GM21717 (cell line): ENCODE measurements at regions not wholly inside any gene's neighbourhood (a gene's known extent, or its start where the extent isn't known, plus 50 kb on each side); places are given as distances from the start of the nearest gene placed in this dataset.
A peak's percentile ranks its signal among the peaks of the same experiment; 100 is the strongest.

ENCODE experiments used
- ATAC-seq: cut with Tn5 transposase; IDR thresholded peaks from one replicate; pipeline ENCODE4 v1.9.1; 2021; ENCODE audit warnings: mild to moderate bottlenecking, moderate library complexity; ENCODE audit not compliant: unreplicated experiment

GRCh38 chr1:119298687-119299303, 69.8 kb upstream of the HAO2 start:
- ATAC-seq: no peak

- no peak for ATAC-seq
Measured at GRCh38 chr1:119302011-119302410, 66.6 kb upstream of the HAO2 start.

GRCh38 chr1:119308130-119308700, 60.4 kb upstream of the HAO2 start:
- ATAC-seq: no peak

- no peak for ATAC-seq
Measured at GRCh38 chr1:119308806-119309205, 59.8 kb upstream of the HAO2 start.

GRCh38 chr1:119310301-119310700, 58.3 kb upstream of the HAO2 start:
- ATAC-seq: no peak

GRCh38 chr1:119312500-119312899, 56.1 kb upstream of the HAO2 start:
- ATAC-seq: no peak

- ATAC-seq: no peak
Measured at GRCh38 chr1:119314001-119314796, 54.4 kb upstream of the HAO2 start.

GRCh38 chr1:119316870-119317416, 51.6 kb upstream of the HAO2 start:
- ATAC-seq: no peak

- peak; percentile 66 for ATAC-seq
Measured at GRCh38 chr1:119318466-119319309, 49.9 kb upstream of the HAO2 start.
